Keratinocyte (primary cell): ENCODE measurements at regions not wholly inside any gene's neighbourhood (a gene's known extent, or its start where the extent isn't known, plus 50 kb on each side); places are given as distances from the start of the nearest gene placed in this dataset.

Experiments used
- DNase-seq: peaks from one replicate; pipeline ENCODE4 v3.0.0-alpha.2; 2011; ENCODE audit warnings: low read depth, missing footprints, low spot score
- FAIRE-seq: peaks from 2 replicates; lab custom pipeline; 2011; peaks lifted over from hg19 to GRCh38; lab: Jason Lieb, UNC
- H2AFZ ChIP-seq: 2 replicates; pipeline ENCODE4 v1.6.0; 2012; ENCODE audit warnings: low read length, control low read depth, inconsistent platforms; ENCODE audit not compliant: control insufficient read depth
- H3K27ac ChIP-seq: 2 replicates; pipeline ENCODE4 v1.5.1; 2011; ENCODE audit warnings: low read length; ENCODE audit not compliant: control insufficient read depth, insufficient read depth
- H3K27me3 ChIP-seq: 3 replicates; pipeline ENCODE4 v1.6.0; 2011; ENCODE audit warnings: low read length; ENCODE audit not compliant: control insufficient read depth, insufficient read depth; ENCODE audit errors: extremely low read depth
- H3K36me3 ChIP-seq, 2 experiments: 2 replicates in 1 of 2; 3 replicates in 1 of 2; pipeline ENCODE4 v1.5.1; 2011; ENCODE audit warnings: low read length in 2 of 2, mild to moderate bottlenecking in 1 of 2; ENCODE audit not compliant: control insufficient read depth in 2 of 2, insufficient read depth in 2 of 2; ENCODE audit errors: extremely low read depth in 1 of 2
- H3K4me1 ChIP-seq: 3 replicates; pipeline ENCODE4 v1.5.1; 2011; ENCODE audit warnings: low read length; ENCODE audit not compliant: control insufficient read depth, insufficient read depth; ENCODE audit errors: extremely low read depth
- H3K4me2 ChIP-seq: 3 replicates; pipeline ENCODE4 v1.6.0; 2011; ENCODE audit warnings: low read depth, low read length; ENCODE audit not compliant: control insufficient read depth, insufficient read depth; ENCODE audit errors: extremely low read depth
- H3K4me3 ChIP-seq, 3 experiments: fragments of 200-600 bp in 1 of 3; sonication (generic) in 1 of 3; 2 replicates in 2 of 3; 3 replicates in 1 of 3; pipeline ENCODE4 v1.5.1; 2011 to 2016; ENCODE audit warnings: low read length in 3 of 3, mild to moderate bottlenecking in 3 of 3, control low read depth in 2 of 3, inconsistent platforms in 1 of 3, low read depth in 1 of 3, mixed read lengths in 1 of 3, mixed run types in 1 of 3, moderate library complexity in 1 of 3; ENCODE audit not compliant: control insufficient read depth in 2 of 3, insufficient read depth in 2 of 3; ENCODE audit errors: extremely low read depth in 1 of 3
- H3K79me2 ChIP-seq: 2 replicates; pipeline ENCODE4 v1.6.0; 2012; ENCODE audit warnings: low read length; ENCODE audit not compliant: control insufficient read depth, insufficient read depth
- H3K9ac ChIP-seq: 3 replicates; pipeline ENCODE4 v1.6.0; 2011; ENCODE audit warnings: low read length; ENCODE audit not compliant: control insufficient read depth, insufficient read depth; ENCODE audit errors: extremely low read depth
- H3K9me1 ChIP-seq: 3 replicates; pipeline ENCODE4 v1.6.0; 2011; ENCODE audit warnings: low read length; ENCODE audit not compliant: control insufficient read depth, insufficient read depth; ENCODE audit errors: extremely low read depth
- H3K9me3 ChIP-seq: 2 replicates; pipeline ENCODE4 v1.5.1; 2012; ENCODE audit warnings: low read depth, low read length; ENCODE audit not compliant: control insufficient read depth
- H4K20me1 ChIP-seq: 3 replicates; pipeline ENCODE4 v1.6.0; 2011; ENCODE audit warnings: low read length; ENCODE audit not compliant: control insufficient read depth, insufficient read depth; ENCODE audit errors: extremely low read depth
- EZH2 ChIP-seq: IDR thresholded peaks from one replicate; pipeline ENCODE4 v1.6.1; 2012; ENCODE audit warnings: inconsistent platforms, mild to moderate bottlenecking, low read length, moderate library complexity
- dilution Hi-C: fragments of 300-500 bp; cut with MboI; formaldehyde crosslinking; loops from one replicate; pipeline ENCODE4 v1.7.0; 2020; ENCODE audit warnings: low sequenced_read_pairs; ENCODE audit not compliant: extremely low pct_ligation_motif_present
- TF ChIP-seq, protein P1 (sequence below), 3 experiments: IDR thresholded peaks in 1 of 3; conservative IDR thresholded peaks in 1 of 3; optimal IDR thresholded peaks in 1 of 3; 2 replicates in 2 of 3; 3 replicates in 1 of 3; pipeline versions ENCODE3 to v1.5.1; 2011; ENCODE audit warnings: low read length in 3 of 3, mild to moderate bottlenecking in 3 of 3, moderate library complexity in 2 of 3, control low read depth in 1 of 3, inconsistent platforms in 1 of 3; ENCODE audit not compliant: insufficient read depth in 2 of 3; ENCODE audit errors: extremely low read depth in 1 of 3

GRCh38 chr15:38991701-38992100 lies 427.1 kb upstream of the RASGRP1 start:
- Histone ChIP-seq H3K4me2 (no peak overlapping the region), H3K36me3 (no peaks in the 10 kb centered on the region), H3K9me3 (no peaks in the 10 kb centered on the region), H3K4me3 (no peak overlapping the region), H3K9me1 (no peaks in the 10 kb centered on the region), H3K27ac (no peak overlapping the region), H2AFZ (no peak overlapping the region), H4K20me1 (no peaks in the 10 kb centered on the region), H3K4me1 (peaks cover 17% of the 10 kb centered on the region), H3K9ac (no peak overlapping the region), H3K27me3 (no peaks in the 10 kb centered on the region), H3K79me2 (no peaks in the 10 kb centered on the region)
- FAIRE-seq = no peak
- TF ChIP-seq, protein P1, sequence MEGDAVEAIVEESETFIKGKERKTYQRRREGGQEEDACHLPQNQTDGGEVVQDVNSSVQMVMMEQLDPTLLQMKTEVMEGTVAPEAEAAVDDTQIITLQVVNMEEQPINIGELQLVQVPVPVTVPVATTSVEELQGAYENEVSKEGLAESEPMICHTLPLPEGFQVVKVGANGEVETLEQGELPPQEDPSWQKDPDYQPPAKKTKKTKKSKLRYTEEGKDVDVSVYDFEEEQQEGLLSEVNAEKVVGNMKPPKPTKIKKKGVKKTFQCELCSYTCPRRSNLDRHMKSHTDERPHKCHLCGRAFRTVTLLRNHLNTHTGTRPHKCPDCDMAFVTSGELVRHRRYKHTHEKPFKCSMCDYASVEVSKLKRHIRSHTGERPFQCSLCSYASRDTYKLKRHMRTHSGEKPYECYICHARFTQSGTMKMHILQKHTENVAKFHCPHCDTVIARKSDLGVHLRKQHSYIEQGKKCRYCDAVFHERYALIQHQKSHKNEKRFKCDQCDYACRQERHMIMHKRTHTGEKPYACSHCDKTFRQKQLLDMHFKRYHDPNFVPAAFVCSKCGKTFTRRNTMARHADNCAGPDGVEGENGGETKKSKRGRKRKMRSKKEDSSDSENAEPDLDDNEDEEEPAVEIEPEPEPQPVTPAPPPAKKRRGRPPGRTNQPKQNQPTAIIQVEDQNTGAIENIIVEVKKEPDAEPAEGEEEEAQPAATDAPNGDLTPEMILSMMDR (optimal IDR thresholded peaks at IDR 0.05 in 1 of 3, IDR thresholded peaks at IDR 0.05 in 1 of 3, conservative IDR thresholded peaks at IDR 0.05 in 1 of 3; ENCODE audit: extremely low read depth in 1 of 3, insufficient read depth in 2 of 3, low read length in 3 of 3) = no peak
- no peak for TF ChIP-seq EZH2
- no peak for DNase-seq
- dilution Hi-C loops = no loop called here

GRCh38 chr15:38992506-38992905 lies 427.9 kb upstream of the RASGRP1 start:
- H3K79me2 ChIP-seq = no peaks in the 10 kb centered on the region
- peaks cover 25% of the 10 kb centered on the region for H3K4me1 ChIP-seq
- no peak overlapping the region for H3K4me2 ChIP-seq
- no peaks in the 10 kb centered on the region for H3K27me3 ChIP-seq
- H3K27ac ChIP-seq = no peak overlapping the region
- H4K20me1 ChIP-seq = no peaks in the 10 kb centered on the region
- FAIRE-seq (no peak), DNase-seq (no peak)
- H3K4me3 ChIP-seq = no peak overlapping the region
- no peaks in the 10 kb centered on the region for H3K9me1 ChIP-seq
- H2AFZ ChIP-seq = no peak overlapping the region
- H3K9me3 ChIP-seq = no peaks in the 10 kb centered on the region
- TF ChIP-seq EZH2 = no peak
- TF ChIP-seq, protein P1 (optimal IDR thresholded peaks at IDR 0.05 in 1 of 3, IDR thresholded peaks at IDR 0.05 in 1 of 3, conservative IDR thresholded peaks at IDR 0.05 in 1 of 3; ENCODE audit: extremely low read depth in 1 of 3, insufficient read depth in 2 of 3, low read length in 3 of 3) = no peak
- H3K36me3 ChIP-seq = no peaks in the 10 kb centered on the region
- no peak overlapping the region for H3K9ac ChIP-seq
- dilution Hi-C loops = no loop called here
